ENCODE measurements at regions not wholly inside any gene's neighbourhood (a gene's known extent, or its start where the extent isn't known, plus 50 kb on each side); places are given as distances from the start of the nearest gene placed in this dataset.

DNA sequence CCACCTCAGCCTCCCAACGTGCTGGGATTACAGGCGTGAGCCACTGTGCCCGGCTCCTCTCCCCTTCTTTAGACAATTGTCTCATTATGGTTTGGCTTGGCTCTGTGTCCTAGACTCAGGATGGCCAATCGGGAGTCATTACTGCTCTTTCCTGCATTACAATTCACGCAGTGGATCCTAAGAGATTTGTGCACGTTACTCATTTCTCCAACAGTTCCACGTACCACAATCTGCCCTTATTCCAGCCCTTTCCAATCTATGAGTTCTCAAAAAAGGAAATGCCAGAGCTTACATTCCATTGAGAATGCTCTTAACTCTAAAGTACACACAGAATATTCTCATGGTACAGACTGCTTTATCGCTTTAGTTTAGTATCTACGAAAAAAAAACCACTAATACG is 357.0 kb downstream of the GPATCH2 start:
- no peak for TF ChIP-seq POLR2A (IDR thresholded peaks at IDR 0.05; ENCODE audit: low read depth)
- TF ChIP-seq EP300 (IDR thresholded peaks at IDR 0.05): no peak
